ENCODE measurements at regions not wholly inside any gene's neighbourhood (a gene's known extent, or its start where the extent isn't known, plus 50 kb on each side); places are given as distances from the start of the nearest gene placed in this dataset.

- TF ChIP-seq ZNF772 (CRISPR knock-in tag; IDR thresholded peaks at IDR 0.05) (no peak), LBX2 (CRISPR knock-in tag; IDR thresholded peaks at IDR 0.05; ENCODE audit: borderline replicate concordance) (no peak), DZIP1 (CRISPR knock-in tag; IDR thresholded peaks at IDR 0.05) (no peak), BCL3 (CRISPR knock-in tag; IDR thresholded peaks at IDR 0.05) (no peak), ZNF777 (CRISPR knock-in tag; IDR thresholded peaks at IDR 0.05) (no peak), TBL1XR1 (IDR thresholded peaks at IDR 0.05; ENCODE audit: borderline replicate concordance, low read length, partially characterized antibody) (no peak), SALL2 (CRISPR knock-in tag; IDR thresholded peaks at IDR 0.05) (no peak), HIVEP1 (CRISPR knock-in tag; IDR thresholded peaks at IDR 0.05) (no peak), TRIM22 (IDR thresholded peaks at IDR 0.05) (no peak), KLF12 (CRISPR knock-in tag; IDR thresholded peaks at IDR 0.05; ENCODE audit: borderline replicate concordance) (no peak), CENPBD1 (CRISPR knock-in tag; IDR thresholded peaks at IDR 0.05; ENCODE audit: borderline replicate concordance, low read depth) (no peak), GABPA (IDR thresholded peaks at IDR 0.05; ENCODE audit: low read depth, low read length) (no peak), GABPA (CRISPR knock-in tag; IDR thresholded peaks at IDR 0.05; ENCODE audit: low read depth) (peak; percentile 39; the same call in 1 of the 2 replicates), ZNF512B (CRISPR knock-in tag; IDR thresholded peaks at IDR 0.05; ENCODE audit: borderline replicate concordance) (no peak), ZNF710 (CRISPR knock-in tag; IDR thresholded peaks at IDR 0.05; ENCODE audit: borderline replicate concordance) (no peak), ZNF891 (CRISPR knock-in tag; IDR thresholded peaks at IDR 0.05) (0 out of 2 replicates have a peak, but pooled peaks have one; percentile 51)
Observed at GRCh38 chr21:41663805-41664788, 102.8 kb downstream of the RIPK4 start (continued).

Measured in HepG2 (cell line).